Gastroesophageal sphincter (tissue), 4 donors: ENCODE measurements at regions not wholly inside any gene's neighbourhood (a gene's known extent, or its start where the extent isn't known, plus 50 kb on each side); places are given as distances from the start of the nearest gene placed in this dataset.

Experiments
- ATAC-seq: fragments of 150-250 bp; one replicate; pipeline ENCODE4 v1.9.1; 2016; ENCODE audit warnings: mild to moderate bottlenecking, moderate library complexity
- H3K27ac ChIP-seq, 4 donors: fragments of 200-600 bp; sonication (generic) in 3 of 4; 1 replicate in 3 of 4; 2 replicates in 1 of 4; pipeline ENCODE4 v1.5.1; 2016 to 2019
- H3K27me3 ChIP-seq: fragments of 200-600 bp; sonication (generic); one replicate; pipeline ENCODE4 v1.5.1; 2019
- H3K36me3 ChIP-seq, 2 donors: fragments of 200-600 bp; sonication (generic); one replicate each; pipeline ENCODE4 v1.5.1; 2019; ENCODE audit warnings: control low read depth in 1 of 2
- H3K4me1 ChIP-seq, 3 donors: fragments of 200-600 bp; sonication (generic); 1 replicate in 2 of 3; 2 replicates in 1 of 3; pipeline ENCODE4 v1.5.1; 2016 to 2019; ENCODE audit warnings: control low read depth in 2 of 3
- H3K4me3 ChIP-seq, 2 donors: fragments of 200-600 bp; sonication (generic); one replicate each; pipeline ENCODE4 v1.5.1; 2019; ENCODE audit warnings: mild to moderate bottlenecking in 1 of 2, moderate library complexity in 1 of 2
- H3K9me3 ChIP-seq, 3 donors: fragments of 200-600 bp; sonication (generic); one replicate each; pipeline ENCODE4 v1.5.1; 2017 to 2019; ENCODE audit warnings: control low read depth in 2 of 3
- CTCF ChIP-seq, 4 experiments: fragments of 200-600 bp in 2 of 4; fragments of 450-650 bp in 2 of 4; sonication (generic) in 1 of 4; IDR thresholded peaks; one replicate each; pipeline ENCODE4 v1.5.1; 2017 to 2019; ENCODE audit warnings: antibody characterized with exemption in 4 of 4, mild to moderate bottlenecking in 2 of 4, moderate library complexity in 2 of 4
- EP300 ChIP-seq: sonication (generic); formaldehyde crosslinking; IDR thresholded peaks from one replicate; pipeline ENCODE4 v1.6.1; 2017; ENCODE audit warnings: antibody characterized with exemption, mild to moderate bottlenecking
- POLR2A ChIP-seq, 2 donors: fragments of 450-650 bp; IDR thresholded peaks; one replicate each; pipeline ENCODE4 v1.6.1; 2017; ENCODE audit warnings: antibody characterized with exemption in 2 of 2, mild to moderate bottlenecking in 2 of 2, moderate library complexity in 1 of 2
- POLR2AphosphoS5 ChIP-seq: sonication (generic); formaldehyde crosslinking; IDR thresholded peaks from one replicate; pipeline ENCODE4 v1.6.1; 2017; ENCODE audit warnings: antibody characterized with exemption
- WGBS, 2 donors: methylation state at CpG; one replicate each; pipeline ENCODE4 v1.1.5; 2018; ENCODE audit warnings: low coverage in 1 of 2; 5-methylcytosine and 5-hydroxymethylcytosine counted together

- no peaks in the 10 kb centered on the region for H3K9me3 ChIP-seq
- no peaks in the 10 kb centered on the region for H3K4me1 ChIP-seq
- peaks cover 37% of the 10 kb centered on the region for H3K27me3 ChIP-seq
- H3K36me3 ChIP-seq, result no peaks in the 10 kb centered on the region
- TF ChIP-seq POLR2A (IDR thresholded peaks at IDR 0.05) (no peak), EP300 (no peak), CTCF (IDR thresholded peaks at IDR 0.05) (no peak), POLR2AphosphoS5 (no peak)
- no peak overlapping the region for H3K27ac ChIP-seq
- no peak overlapping the region for H3K4me3 ChIP-seq
- ATAC-seq, result no peak
- WGBS, 2 donors, result 83 to 86% methylated on average over 7 to 8 of the region's 10 CpGs
Observed at GRCh38 chr16:48907906-48908634, 298.1 kb upstream of the N4BP1 start.

GRCh38 chr16:48905632-48906505 is 295.9 kb upstream of the N4BP1 start:
- no peak for ATAC-seq

GRCh38 chr16:48904333-48904732 is 294.4 kb upstream of the N4BP1 start:
- no peaks in the 10 kb centered on the region for H3K9me3 ChIP-seq
- H3K4me1 ChIP-seq, result no peaks in the 10 kb centered on the region
- ATAC-seq, result no peak
- no peak overlapping the region for H3K4me3 ChIP-seq
- no peaks in the 10 kb centered on the region for H3K36me3 ChIP-seq
- no peak for TF ChIP-seq POLR2AphosphoS5
- TF ChIP-seq CTCF (IDR thresholded peaks at IDR 0.05), result no peak
- no peak for TF ChIP-seq EP300
- TF ChIP-seq POLR2A (IDR thresholded peaks at IDR 0.05), result no peak
- H3K27me3 ChIP-seq, result peaks cover 28% of the 10 kb centered on the region
- 62 to 80% methylated on average over 5 of the region's 5 CpGs for WGBS, 2 donors
- no peak overlapping the region for H3K27ac ChIP-seq

More at GRCh38 chr16:48905632-48906505, 295.9 kb upstream of the N4BP1 start:
- H3K36me3 ChIP-seq, result no peaks in the 10 kb centered on the region
- no peak overlapping the region for H3K4me3 ChIP-seq
- no peaks in the 10 kb centered on the region for H3K4me1 ChIP-seq
- peaks cover 31% of the 10 kb centered on the region for H3K27me3 ChIP-seq
- 59 to 71% methylated on average over 10 to 14 of the region's 22 CpGs for WGBS, 2 donors
- TF ChIP-seq CTCF (IDR thresholded peaks at IDR 0.05), result no peak
- H3K27ac ChIP-seq, result no peak overlapping the region
- H3K9me3 ChIP-seq, result no peaks in the 10 kb centered on the region

GRCh38 chr16:48903039-48903438 is 293.1 kb upstream of the N4BP1 start:
- Histone ChIP-seq H3K36me3 (no peaks in the 10 kb centered on the region), H3K9me3 (no peaks in the 10 kb centered on the region), H3K4me1 (no peaks in the 10 kb centered on the region), H3K27me3 (peaks cover 30% of the 10 kb centered on the region), H3K27ac (no peak overlapping the region), H3K4me3 (no peak overlapping the region)
- TF ChIP-seq EP300 (no peak), POLR2AphosphoS5 (no peak), CTCF (IDR thresholded peaks at IDR 0.05) (no peak)
- WGBS, 2 donors, result 62% methylated on average over 2 of the region's 7 CpGs; no CpG with 5 or more reads in 1 of the 2 donors
- no peak for ATAC-seq
